HG02763 (cell line): ENCODE measurements at regions not wholly inside any gene's neighbourhood (a gene's known extent, or its start where the extent isn't known, plus 50 kb on each side); places are given as distances from the start of the nearest gene placed in this dataset.
"Not testable (repeated sequence)": the region's sequence is repeated elsewhere in the genome, so short reads cannot be mapped to it uniquely, and the experiment has no call there.

ENCODE experiments used
- ATAC-seq: cut with Tn5 transposase; IDR thresholded peaks from one replicate; pipeline ENCODE4 v1.9.1; 2021; ENCODE audit warnings: mild to moderate bottlenecking, moderate library complexity; ENCODE audit not compliant: unreplicated experiment

DNA sequence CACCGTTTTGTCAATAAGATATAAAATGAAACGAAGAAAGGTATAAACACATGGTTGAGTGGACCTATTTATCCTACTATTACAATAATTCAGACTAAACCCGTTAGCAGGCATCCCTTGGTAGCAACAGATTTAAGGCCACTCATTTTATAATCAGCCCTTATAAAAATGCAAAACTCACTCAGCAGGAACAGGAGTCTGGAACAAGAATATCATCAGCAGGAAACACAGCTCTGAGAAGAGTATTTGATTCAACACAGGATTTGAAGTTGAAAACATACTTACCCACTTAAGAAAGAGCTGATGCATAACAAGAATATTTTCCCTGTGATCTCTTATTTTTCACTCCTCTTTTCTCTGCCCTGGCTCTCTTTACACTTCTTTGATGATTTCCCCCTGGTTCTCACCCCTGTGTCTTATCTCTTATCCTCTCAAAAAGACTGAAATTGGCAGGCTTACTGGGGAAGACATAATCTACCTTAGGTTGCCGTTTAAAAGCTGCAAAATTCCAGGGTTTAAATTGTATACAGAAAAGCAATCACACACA, 1722.7 kb downstream of the SLITRK5 start:
- no peak for ATAC-seq

GRCh38 chr13:89401264-89401675, 1730.1 kb downstream of the SLITRK5 start:
- no peak for ATAC-seq

- no peak for ATAC-seq
Observed at GRCh38 chr13:89402211-89402610, 1731.0 kb downstream of the SLITRK5 start.

GRCh38 chr13:89406096-89406495, 1734.9 kb downstream of the SLITRK5 start:
- not testable (repeated sequence) for ATAC-seq

- ATAC-seq: no peak
Observed at GRCh38 chr13:89407357-89407756, 1736.2 kb downstream of the SLITRK5 start.

GRCh38 chr13:89432997-89433396, 1761.8 kb downstream of the SLITRK5 start:
- no peak for ATAC-seq

- not testable (repeated sequence) for ATAC-seq
Observed at GRCh38 chr13:89434624-89435023, 1763.5 kb downstream of the SLITRK5 start.

- no peak for ATAC-seq
Observed at GRCh38 chr13:89454681-89455080, 1783.5 kb downstream of the SLITRK5 start.

DNA sequence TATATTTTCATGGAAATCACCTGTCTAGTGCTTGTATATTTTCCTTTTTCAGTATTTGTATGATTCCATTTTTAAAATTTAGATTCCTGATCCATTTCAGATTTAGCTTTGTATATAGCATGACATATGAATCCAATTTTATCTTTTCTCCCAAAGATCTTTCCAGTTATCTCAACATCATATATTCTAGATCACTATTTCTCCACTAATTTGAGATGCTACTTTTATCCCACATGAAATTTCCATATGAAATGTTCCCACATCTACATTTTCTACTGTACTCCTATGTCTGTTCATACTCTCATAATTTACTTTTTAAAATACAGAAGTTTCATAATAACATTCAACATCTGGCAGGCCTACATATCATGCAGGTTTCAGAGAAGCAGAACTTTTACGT, 1784.1 kb downstream of the SLITRK5 start:
- no peak for ATAC-seq

DNA sequence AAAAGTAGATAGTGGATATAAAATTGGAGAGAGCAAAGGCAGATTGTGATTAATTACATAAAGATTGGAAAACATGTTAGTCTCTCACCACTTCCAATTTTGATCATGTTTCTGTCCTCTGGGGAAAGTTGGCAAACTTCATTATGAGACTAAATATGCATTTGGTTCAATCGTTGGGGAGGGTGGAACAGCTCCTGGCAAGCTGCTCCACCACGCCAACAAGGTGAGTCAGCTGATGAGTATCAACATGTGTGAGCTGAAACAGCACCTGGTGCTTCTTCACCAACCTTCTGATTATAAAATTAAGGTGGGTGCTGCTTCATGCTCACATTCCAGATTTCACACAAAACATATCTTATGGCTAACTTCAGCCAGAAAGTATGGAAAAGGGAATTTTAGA, 1784.6 kb downstream of the SLITRK5 start:
- no peak for ATAC-seq

DNA sequence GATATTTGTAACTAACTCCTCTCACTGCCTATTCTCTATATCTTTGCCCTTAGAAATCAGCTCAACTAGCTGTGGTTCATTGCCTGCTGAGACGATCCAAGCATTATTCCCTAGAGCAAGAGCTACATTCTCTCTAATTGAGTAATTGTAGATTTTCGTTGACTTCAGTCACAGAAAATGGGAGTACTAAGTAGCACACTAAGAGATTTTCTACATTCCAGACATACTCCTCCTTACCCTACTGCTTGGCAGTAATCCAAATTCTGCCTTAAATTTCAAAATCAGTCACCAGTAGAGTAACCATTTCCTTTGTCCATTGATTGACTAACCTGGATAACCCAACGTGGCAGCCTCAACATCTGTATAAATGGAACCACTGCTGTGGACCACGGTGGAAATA, 1786.8 kb downstream of the SLITRK5 start:
- no peak for ATAC-seq

DNA sequence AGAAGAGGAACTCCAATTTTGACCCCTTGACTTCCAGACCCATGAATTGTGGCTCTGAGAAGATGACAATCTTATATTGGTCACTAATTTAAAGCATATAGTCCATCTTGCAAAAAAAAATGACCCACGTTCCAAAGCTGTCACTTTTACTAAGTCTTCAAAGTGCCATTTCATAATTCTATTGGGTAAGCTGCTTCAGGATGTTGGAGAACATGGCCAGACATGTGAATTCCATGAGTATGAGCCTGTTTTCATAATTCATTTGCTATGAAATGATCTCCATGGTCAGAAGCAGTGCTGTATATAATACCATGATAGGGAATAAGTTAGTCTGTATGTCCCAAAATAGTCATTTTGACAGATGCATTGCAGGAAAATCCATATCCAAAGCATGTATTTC, 1787.3 kb downstream of the SLITRK5 start:
- ATAC-seq: no peak

DNA sequence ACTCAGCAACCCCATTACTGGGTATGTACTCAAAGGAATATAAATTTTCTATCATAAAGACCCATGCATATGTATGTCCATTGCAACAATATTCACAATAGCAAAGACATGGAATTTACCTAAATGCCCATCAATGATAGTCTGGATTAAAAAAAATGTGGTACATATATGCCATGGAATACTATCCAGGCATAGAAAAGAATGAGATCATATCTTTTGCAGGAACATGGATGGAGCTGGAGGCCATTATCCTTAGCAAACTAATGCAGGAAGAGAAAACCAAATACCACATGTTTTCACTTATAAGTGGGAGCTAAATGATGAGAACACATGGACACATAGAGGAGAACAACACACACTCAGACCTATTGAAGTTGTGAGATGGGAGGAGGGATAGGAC, 1789.7 kb downstream of the SLITRK5 start:
- ATAC-seq: not testable (repeated sequence)

- ATAC-seq: no peak
Observed at GRCh38 chr13:89465366-89465765, 1794.2 kb downstream of the SLITRK5 start.

DNA sequence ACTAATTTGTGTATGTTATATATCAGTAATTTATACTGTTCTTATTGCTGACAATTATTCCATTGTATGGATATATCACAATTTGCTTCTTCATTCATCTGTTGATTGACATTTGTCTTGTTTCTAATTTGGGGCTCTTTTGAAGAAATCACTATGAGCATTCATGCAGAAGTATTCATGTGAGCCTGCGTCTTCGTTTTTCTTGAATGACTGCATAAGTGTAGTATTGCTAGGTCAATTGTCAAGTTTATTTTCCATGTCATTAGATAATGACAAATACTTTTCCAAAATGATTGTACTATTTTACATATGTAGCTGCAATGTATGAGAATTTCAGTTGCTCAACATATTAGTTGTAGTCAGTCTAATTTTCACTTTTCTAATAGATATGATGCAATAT, 1796.9 kb downstream of the SLITRK5 start:
- ATAC-seq: no peak

DNA sequence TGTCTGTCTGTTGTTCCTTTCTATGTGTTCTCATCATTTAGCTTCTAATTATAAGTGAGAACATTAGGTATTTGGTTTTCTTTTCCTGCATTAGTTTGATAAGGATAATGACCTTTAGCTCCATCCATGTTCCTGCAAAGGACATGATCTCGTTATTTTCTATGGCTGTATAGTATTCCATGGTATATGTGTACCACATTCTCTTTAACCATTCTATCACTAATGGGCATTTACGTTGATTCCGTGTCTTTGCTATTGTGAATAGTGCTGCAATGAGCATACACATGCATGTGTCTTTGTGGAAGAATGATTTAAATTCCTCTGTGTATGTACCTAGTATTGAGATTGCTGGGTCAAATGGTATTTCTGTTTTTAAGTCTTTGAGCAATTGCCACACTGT, 1799.7 kb downstream of the SLITRK5 start:
- no peak for ATAC-seq

DNA sequence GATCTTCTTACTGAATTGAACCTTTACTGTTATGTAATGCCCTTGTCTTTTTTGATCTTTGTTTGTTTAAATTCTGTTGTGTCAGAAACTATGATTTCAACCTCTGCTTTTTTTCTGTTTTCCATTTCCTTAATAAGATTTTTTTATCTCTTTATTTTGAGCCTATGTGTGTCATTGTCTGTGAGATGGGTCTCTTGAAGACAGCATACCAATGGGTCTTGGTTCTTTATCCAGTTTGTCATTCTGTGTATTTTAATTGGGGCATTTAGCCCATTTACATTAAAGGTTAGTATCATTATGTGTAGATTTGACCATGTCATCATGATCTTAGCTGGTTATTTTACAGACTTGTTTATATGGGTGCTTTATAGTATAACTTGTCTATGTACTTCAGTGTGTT, 1803.3 kb downstream of the SLITRK5 start:
- no peak for ATAC-seq

DNA sequence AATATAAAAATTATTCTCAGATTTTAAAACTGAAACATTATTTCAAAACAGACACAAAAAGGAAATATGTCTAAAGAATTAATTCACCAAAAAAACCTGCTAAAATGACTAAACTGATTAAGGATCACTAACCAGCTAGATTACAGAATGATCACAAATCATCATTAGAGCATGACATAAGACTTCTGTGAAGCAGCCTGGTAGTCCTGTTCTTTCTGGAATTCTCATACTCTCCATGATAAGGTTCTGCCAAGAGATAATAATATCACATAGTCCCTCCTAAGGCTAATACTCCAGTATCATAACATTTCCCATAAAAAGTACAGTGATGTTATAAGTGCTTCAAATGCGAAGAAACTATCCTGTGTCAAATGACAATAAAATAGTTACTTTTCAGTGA, 1814.9 kb downstream of the SLITRK5 start:
- no peak for ATAC-seq

DNA sequence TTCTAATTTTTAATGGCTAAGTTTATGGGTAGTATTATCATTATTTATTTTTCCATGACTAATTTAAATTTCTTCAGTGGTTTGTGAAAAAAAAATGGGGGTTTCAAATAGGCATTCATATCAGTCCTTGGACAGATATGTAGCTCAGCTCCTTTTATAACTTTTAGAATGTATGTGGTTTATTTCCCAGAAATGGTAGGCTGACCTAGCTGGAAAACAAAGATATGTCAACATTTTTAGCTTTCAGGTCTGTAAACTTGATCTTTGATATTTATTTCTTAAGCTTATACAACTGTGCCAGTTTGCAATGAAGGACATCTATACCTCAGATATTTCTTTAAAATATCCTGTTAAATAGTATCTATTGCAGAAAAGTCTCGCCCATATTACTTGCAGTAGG, 1815.5 kb downstream of the SLITRK5 start:
- ATAC-seq: no peak

DNA sequence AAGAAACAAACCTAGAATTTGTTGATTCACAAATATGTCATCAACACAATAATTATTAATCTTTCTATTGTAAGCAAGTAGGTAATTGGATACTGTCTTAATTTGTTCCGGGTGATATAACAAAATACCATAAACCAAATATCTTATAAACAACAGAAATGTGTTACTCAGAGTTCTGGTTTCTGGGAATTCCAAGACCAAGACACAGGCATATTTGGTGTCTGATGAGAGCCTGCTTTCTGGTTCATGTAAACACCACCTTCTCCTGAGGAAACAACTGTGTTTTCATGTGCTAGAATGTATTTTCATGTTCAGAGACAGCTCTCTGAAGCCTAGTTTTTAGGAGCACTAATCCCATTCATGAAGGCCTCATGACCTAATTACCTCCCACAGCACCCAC, 1819.5 kb downstream of the SLITRK5 start:
- no peak for ATAC-seq

DNA sequence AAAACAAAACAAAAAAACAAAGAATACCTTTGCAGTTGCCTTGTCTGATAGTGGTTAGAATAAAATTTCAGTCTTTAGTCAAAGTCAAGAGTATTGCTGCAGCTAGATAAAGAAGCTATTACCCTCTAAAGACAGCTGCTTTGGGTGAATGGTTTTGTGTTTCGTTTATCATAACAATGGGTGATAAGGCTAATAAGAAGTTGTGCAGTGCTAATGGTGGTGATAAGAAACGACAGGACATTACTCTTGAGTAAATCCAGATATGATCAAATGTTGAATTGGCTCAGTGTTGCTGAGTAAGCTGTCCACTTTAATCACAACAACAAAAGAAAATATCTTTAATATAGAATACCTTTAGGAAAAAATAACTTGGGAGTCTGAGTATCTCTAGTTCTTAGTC, 1825.3 kb downstream of the SLITRK5 start:
- ATAC-seq: no peak

DNA sequence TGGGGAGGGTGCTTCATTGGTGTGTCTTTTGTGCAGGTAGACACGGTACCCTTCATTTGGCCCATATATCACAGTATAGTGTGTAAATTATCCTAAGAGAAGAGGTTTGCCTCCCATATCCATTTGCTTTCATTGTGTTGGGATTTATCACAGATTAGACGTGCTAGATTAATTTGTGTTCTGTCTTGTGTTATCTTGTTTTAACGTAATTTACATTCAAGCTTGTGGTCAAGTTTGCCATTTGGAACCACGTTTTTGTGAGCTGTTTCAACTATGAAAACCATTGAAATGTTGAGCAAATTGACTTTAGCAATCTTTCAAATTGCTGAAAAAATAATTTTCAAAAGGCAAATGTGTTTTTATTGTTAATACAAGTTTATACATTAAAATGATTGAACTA, 1826.5 kb downstream of the SLITRK5 start:
- ATAC-seq: no peak

DNA sequence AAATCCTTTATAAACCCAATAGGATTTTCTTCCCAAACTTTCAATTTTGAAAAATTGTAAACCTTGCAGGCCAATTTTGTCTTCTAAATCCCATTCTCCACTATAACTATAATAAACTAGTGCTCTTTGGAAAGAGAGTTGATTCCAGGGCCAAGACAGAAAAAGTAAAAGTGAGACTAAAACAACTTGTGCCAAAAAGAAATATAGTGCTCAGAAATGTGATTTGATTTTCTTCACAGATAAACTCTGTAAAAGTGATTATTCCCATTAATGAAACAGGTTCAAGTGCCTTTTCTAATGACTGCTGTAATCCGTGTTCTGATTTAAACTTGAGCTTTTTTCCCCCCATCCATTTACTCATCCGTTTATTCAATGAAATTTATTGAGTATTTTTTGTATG, 1831.1 kb downstream of the SLITRK5 start:
- ATAC-seq: no peak
